ENCODE measurements at regions not wholly inside any gene's neighbourhood (a gene's known extent, or its start where the extent isn't known, plus 50 kb on each side); places are given as distances from the start of the nearest gene placed in this dataset.

GRCh38 chr3:124447845-124448244, 282.4 kb upstream of the UMPS start:
- TF ChIP-seq RAD21 (IDR thresholded peaks at IDR 0.05) (no peak), HNF4G (IDR thresholded peaks at IDR 0.05) (no peak), CTCF (IDR thresholded peaks at IDR 0.05; ENCODE audit: low read depth, low read length, missing input control) (no peak), RXRA (IDR thresholded peaks at IDR 0.05) (no peak), SP1 (IDR thresholded peaks at IDR 0.05) (no peak), GABPA (IDR thresholded peaks at IDR 0.05 in 1 of 2, conservative IDR thresholded peaks at IDR 0.05 in 1 of 2) (no peak)

Data from liver (tissue), 3 donors.